ENCODE measurements at regions not wholly inside any gene's neighbourhood (a gene's known extent, or its start where the extent isn't known, plus 50 kb on each side); places are given as distances from the start of the nearest gene placed in this dataset.

GRCh38 chr5:147080391-147080790 lies 154.4 kb upstream of the STK32A start:
- Histone ChIP-seq H3K27ac (ENCODE audit: low read depth in 2 of 2, low read length in 1 of 2) (no peak overlapping the region), H2AFZ (ENCODE audit: low read depth) (no peak overlapping the region), H3K79me2 (ENCODE audit: insufficient read depth) (no peaks in the 10 kb centered on the region), H3K4me1 (ENCODE audit: control insufficient read depth in 1 of 2, insufficient read depth in 2 of 2, low read depth in 1 of 2, low read length in 1 of 2) (no peaks in the 10 kb centered on the region; a peak in 1 of 4 replicates), H3K4me2 (no peak overlapping the region), H4K20me1 (ENCODE audit: insufficient read depth) (no peaks in the 10 kb centered on the region), H3K9me3 (no peaks in the 10 kb centered on the region), H3F3A (replicated peaks; ENCODE audit: insufficient read depth) (no peaks in the 10 kb centered on the region), H3K9me2 (no peaks in the 10 kb centered on the region), H3K9ac (no peak overlapping the region), H3K27me3 (ENCODE audit: insufficient read depth) (no peaks in the 10 kb centered on the region), H3K4me3 (ENCODE audit: low read depth in 2 of 2, low read length in 1 of 2) (no peak overlapping the region), H3K36me3 (replicated peaks in 1 of 2; ENCODE audit: control insufficient read depth in 1 of 2, insufficient read depth in 2 of 2, low read length in 1 of 2) (no peaks in the 10 kb centered on the region)
- WGBS (ENCODE audit: low lambda C conversion rate): 64% methylated on average over 3 of the region's 3 CpGs
- CTCF ChIA-PET: no interaction called here
- DNase-seq: no peak
- POLR2A ChIA-PET: no interaction called here
- TF ChIP-seq NFIC (IDR thresholded peaks at IDR 0.05; ENCODE audit: borderline replicate concordance) (no peak), TEAD4 (IDR thresholded peaks at IDR 0.05; ENCODE audit: borderline replicate concordance, insufficient read depth) (no peak), ZBTB33 (IDR thresholded peaks at IDR 0.05; ENCODE audit: borderline replicate concordance, low read depth) (no peak), USF1 (IDR thresholded peaks at IDR 0.05; ENCODE audit: borderline replicate concordance, low read depth) (no peak), SIN3A (IDR thresholded peaks at IDR 0.05; ENCODE audit: borderline replicate concordance, low read depth, low read length) (no peak), PBX3 (IDR thresholded peaks at IDR 0.05) (no peak), USF2 (IDR thresholded peaks at IDR 0.05; ENCODE audit: borderline replicate concordance, low read depth, low read length) (no peak), RFX5 (IDR thresholded peaks at IDR 0.05; ENCODE audit: low read length) (no peak), FOXM1 (IDR thresholded peaks at IDR 0.05; ENCODE audit: low read depth) (no peak), MEF2A (IDR thresholded peaks at IDR 0.05; ENCODE audit: borderline replicate concordance, low read depth) (no peak), MAX (IDR thresholded peaks at IDR 0.05; ENCODE audit: low read depth) (no peak), CHD2 (IDR thresholded peaks at IDR 0.05; ENCODE audit: low read length, partially characterized antibody) (no peak), FOSL2 (IDR thresholded peaks at IDR 0.05; ENCODE audit: borderline replicate concordance, low read depth) (no peak), CTCF (IDR thresholded peaks at IDR 0.05) (no peak), TCF12 (IDR thresholded peaks at IDR 0.05) (no peak), TAF1 (IDR thresholded peaks at IDR 0.05; ENCODE audit: borderline replicate concordance, low read depth, low read length) (no peak), FOXJ3 (CRISPR knock-in tag; IDR thresholded peaks at IDR 0.05) (no peak)
